ENCODE measurements at regions not wholly inside any gene's neighbourhood (a gene's known extent, or its start where the extent isn't known, plus 50 kb on each side); places are given as distances from the start of the nearest gene placed in this dataset.

- Histone ChIP-seq H3K4me2 (ENCODE audit: insufficient read depth, insufficient read length, low read length) (no peak overlapping the region), H3K27me3 (ENCODE audit: insufficient read depth, low read length) (no peaks in the 10 kb centered on the region), H3K27ac (ENCODE audit: insufficient read length, low read depth, low read length) (no peak overlapping the region), H3K56ac (ENCODE audit: insufficient read length, low read depth, low read length) (no peak overlapping the region), H2BK5ac (ENCODE audit: insufficient read length, low read length) (no peak overlapping the region), H3K14ac (ENCODE audit: insufficient read depth, low read length) (no peak overlapping the region), H4K20me1 (ENCODE audit: control insufficient read depth, insufficient read depth, insufficient read length) (no peaks in the 10 kb centered on the region), H2AK5ac (ENCODE audit: insufficient read length, low read length) (no peak overlapping the region), H3K9me3 (ENCODE audit: control insufficient read depth, low read depth, low read length) (no peaks in the 10 kb centered on the region), H2BK20ac (ENCODE audit: low read depth, low read length, poor library complexity, severe bottlenecking) (no peak overlapping the region), H3K79me1 (ENCODE audit: insufficient read depth, low read depth, low read length, poor library complexity, severe bottlenecking) (no peaks in the 10 kb centered on the region), H4K91ac (ENCODE audit: insufficient read length, low read depth, low read length) (no peak overlapping the region), H3K4ac (ENCODE audit: low read depth, low read length) (no peak overlapping the region), H2BK15ac (ENCODE audit: low read depth, low read length) (no peak overlapping the region), H3K18ac (ENCODE audit: insufficient read length, low read depth, low read length) (no peak overlapping the region), H3K79me2 (ENCODE audit: insufficient read depth, low read length) (no peaks in the 10 kb centered on the region), H3K9ac (ENCODE audit: extremely low read depth, insufficient read length, low read length) (no peak overlapping the region), H2BK120ac (ENCODE audit: low read depth, low read length, poor library complexity, severe bottlenecking) (no peak overlapping the region), H2AFZ (ENCODE audit: low read length) (no peak overlapping the region), H3K4me1 (ENCODE audit: insufficient read depth, low read length) (no peaks in the 10 kb centered on the region), H2BK12ac (ENCODE audit: insufficient read length, low read depth, low read length) (no peak overlapping the region), H3T11ph (ENCODE audit: low read length) (no peak overlapping the region), H3K23ac (ENCODE audit: insufficient read length, low read depth, low read length) (no peak overlapping the region), H3K23me2 (ENCODE audit: insufficient read length, low read depth, low read length, poor library complexity, severe bottlenecking) (no peaks in the 10 kb centered on the region), H4K8ac (replicated peaks; ENCODE audit: insufficient read length, low read depth, low read length) (no peak overlapping the region), H4K5ac (ENCODE audit: insufficient read length, low read depth, low read length) (no peak overlapping the region)
- H3K9me3 Mint-ChIP-seq, result no peaks in the 10 kb centered on the region
- H3K36me3 Mint-ChIP-seq (ENCODE audit: insufficient read depth in 1 of 3, low read depth in 3 of 3), result no peaks in the 10 kb centered on the region
- TF ChIP-seq CTCF (conservative IDR thresholded peaks at IDR 0.05), result no peak
- no peak overlapping the region for H3K4me3 Mint-ChIP-seq
- H3K27ac Mint-ChIP-seq, result no peak overlapping the region
- WGBS (ENCODE audit: extremely low coverage, insufficient read length, low lambda C conversion rate), result no CpG with 5 or more reads among the region's 3 CpGs
- H3K27me3 Mint-ChIP-seq (ENCODE audit: low read depth), result no peaks in the 10 kb centered on the region
- peaks cover 4 to 14% of the 10 kb centered on the region in 2 experiments for H3K4me1 Mint-ChIP-seq
- DNase-seq, result no peak
Observed at GRCh38 chr11:88013508-88014065, 161.7 kb downstream of the RAB38 start.

Data from H9 (cell line).